Suprapubic skin (tissue), 4 donors: ENCODE measurements at regions not wholly inside any gene's neighbourhood (a gene's known extent, or its start where the extent isn't known, plus 50 kb on each side); places are given as distances from the start of the nearest gene placed in this dataset.

Experiments used
- EP300 ChIP-seq: sonication (generic); formaldehyde crosslinking; IDR thresholded peaks from one replicate; pipeline ENCODE4 v1.6.1; 2017; ENCODE audit warnings: antibody characterized with exemption
- POLR2A ChIP-seq, 2 donors: fragments of 450-650 bp; IDR thresholded peaks; one replicate each; pipeline ENCODE4 v1.6.1; 2017; ENCODE audit warnings: antibody characterized with exemption in 2 of 2, mild to moderate bottlenecking in 2 of 2, moderate library complexity in 2 of 2
- POLR2AphosphoS5 ChIP-seq, 3 donors: sonication (generic); formaldehyde crosslinking; IDR thresholded peaks; one replicate each; pipeline ENCODE4 v1.6.1; 2017; ENCODE audit warnings: antibody characterized with exemption in 3 of 3
- TF ChIP-seq, protein P1 (sequence below), 2 donors: fragments of 200-600 bp in 1 of 2; fragments of 450-650 bp in 1 of 2; sonication (generic) in 1 of 2; IDR thresholded peaks; one replicate each; pipeline ENCODE4 v1.5.1; 2016 to 2019; ENCODE audit warnings: antibody characterized with exemption in 2 of 2, mild to moderate bottlenecking in 1 of 2, moderate library complexity in 1 of 2

DNA sequence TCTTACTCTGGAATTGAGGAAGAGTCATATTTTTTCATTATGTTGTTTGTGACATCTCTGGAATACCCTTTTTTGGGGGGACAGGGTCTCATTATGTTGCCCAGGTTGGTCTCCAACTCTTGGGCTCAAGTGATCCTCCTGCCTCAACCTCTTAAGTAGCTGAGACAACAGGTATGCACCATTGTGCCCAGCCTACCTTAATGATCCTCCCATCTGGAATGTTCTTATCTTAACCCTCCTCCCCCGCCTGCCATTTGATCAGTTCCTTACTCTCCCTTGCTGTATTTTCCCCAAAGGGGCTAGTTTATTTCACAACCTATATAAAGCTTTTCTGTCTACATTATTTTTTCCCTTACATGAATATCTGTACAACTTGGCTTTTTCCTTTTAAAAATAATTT, 594.7 kb downstream of the METTL15 start:
- TF ChIP-seq, protein P1, sequence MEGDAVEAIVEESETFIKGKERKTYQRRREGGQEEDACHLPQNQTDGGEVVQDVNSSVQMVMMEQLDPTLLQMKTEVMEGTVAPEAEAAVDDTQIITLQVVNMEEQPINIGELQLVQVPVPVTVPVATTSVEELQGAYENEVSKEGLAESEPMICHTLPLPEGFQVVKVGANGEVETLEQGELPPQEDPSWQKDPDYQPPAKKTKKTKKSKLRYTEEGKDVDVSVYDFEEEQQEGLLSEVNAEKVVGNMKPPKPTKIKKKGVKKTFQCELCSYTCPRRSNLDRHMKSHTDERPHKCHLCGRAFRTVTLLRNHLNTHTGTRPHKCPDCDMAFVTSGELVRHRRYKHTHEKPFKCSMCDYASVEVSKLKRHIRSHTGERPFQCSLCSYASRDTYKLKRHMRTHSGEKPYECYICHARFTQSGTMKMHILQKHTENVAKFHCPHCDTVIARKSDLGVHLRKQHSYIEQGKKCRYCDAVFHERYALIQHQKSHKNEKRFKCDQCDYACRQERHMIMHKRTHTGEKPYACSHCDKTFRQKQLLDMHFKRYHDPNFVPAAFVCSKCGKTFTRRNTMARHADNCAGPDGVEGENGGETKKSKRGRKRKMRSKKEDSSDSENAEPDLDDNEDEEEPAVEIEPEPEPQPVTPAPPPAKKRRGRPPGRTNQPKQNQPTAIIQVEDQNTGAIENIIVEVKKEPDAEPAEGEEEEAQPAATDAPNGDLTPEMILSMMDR (IDR thresholded peaks at IDR 0.05) = no peak
- TF ChIP-seq POLR2A (IDR thresholded peaks at IDR 0.05) = no peak
- no peak for TF ChIP-seq POLR2AphosphoS5 (IDR thresholded peaks at IDR 0.05)
- no peak for TF ChIP-seq EP300
